ENCODE measurements at regions not wholly inside any gene's neighbourhood (a gene's known extent, or its start where the extent isn't known, plus 50 kb on each side); places are given as distances from the start of the nearest gene placed in this dataset.

- DNase-seq = no peak
Observed at GRCh38 chr5:125834438-125835115, 588.6 kb upstream of the GRAMD2B start.

- no peak for DNase-seq
Observed at GRCh38 chr5:125835293-125836172, 587.7 kb upstream of the GRAMD2B start.

GRCh38 chr5:125836256-125836655 lies 587.0 kb upstream of the GRAMD2B start:
- no peak for DNase-seq

- no peak for DNase-seq
Observed at GRCh38 chr5:125837866-125838265, 585.3 kb upstream of the GRAMD2B start.

- DNase-seq = no peak
Observed at GRCh38 chr5:125847561-125847960, 575.6 kb upstream of the GRAMD2B start.

GRCh38 chr5:125848751-125849150 lies 574.5 kb upstream of the GRAMD2B start:
- DNase-seq = no peak

GRCh38 chr5:125856949-125857348 lies 566.3 kb upstream of the GRAMD2B start:
- DNase-seq = no peak

GRCh38 chr5:125863579-125863978 lies 559.6 kb upstream of the GRAMD2B start:
- DNase-seq = no peak

GRCh38 chr5:125865166-125865815 lies 557.9 kb upstream of the GRAMD2B start:
- DNase-seq = no peak

GRCh38 chr5:125868036-125868435 lies 555.2 kb upstream of the GRAMD2B start:
- no peak for DNase-seq

- no peak for DNase-seq
Observed at GRCh38 chr5:125870256-125870655, 553.0 kb upstream of the GRAMD2B start.

- DNase-seq = no peak
Observed at GRCh38 chr5:125874057-125874456, 549.2 kb upstream of the GRAMD2B start.

- no peak for DNase-seq
Observed at GRCh38 chr5:125874717-125875116, 548.5 kb upstream of the GRAMD2B start.

- no peak for DNase-seq
Observed at GRCh38 chr5:125877248-125877647, 546.0 kb upstream of the GRAMD2B start.

- DNase-seq = no peak
Observed at GRCh38 chr5:125882061-125882460, 541.1 kb upstream of the GRAMD2B start.

GRCh38 chr5:125883223-125883622 lies 540.0 kb upstream of the GRAMD2B start:
- DNase-seq = no peak

- no peak for DNase-seq
Observed at GRCh38 chr5:125888358-125888757, 534.9 kb upstream of the GRAMD2B start.

GRCh38 chr5:125890511-125890931 lies 532.7 kb upstream of the GRAMD2B start:
- no peak for DNase-seq

- no peak for DNase-seq
Observed at GRCh38 chr5:125891061-125891725, 532.0 kb upstream of the GRAMD2B start.

GRCh38 chr5:125894383-125894782 lies 528.8 kb upstream of the GRAMD2B start:
- no peak for DNase-seq

- no peak for DNase-seq
Observed at GRCh38 chr5:125896368-125896767, 526.8 kb upstream of the GRAMD2B start.

- no peak for DNase-seq
Observed at GRCh38 chr5:125897089-125897488, 526.1 kb upstream of the GRAMD2B start.

GRCh38 chr5:125898851-125899405 lies 524.3 kb upstream of the GRAMD2B start:
- no peak for DNase-seq
